Activated B cell treated with CpG ODN at 0.5 μM for 24 hours (primary cell): ENCODE measurements at regions not wholly inside any gene's neighbourhood (a gene's known extent, or its start where the extent isn't known, plus 50 kb on each side); places are given as distances from the start of the nearest gene placed in this dataset.

Experiments used
- ATAC-seq: fragments of 200-7000 bp; cut with Tn5 transposase; one replicate; pipeline ENCODE4 v1.10.0; 2021; ENCODE audit warnings: low read depth, mild to moderate bottlenecking, moderate library complexity
- CTCF ChIA-PET: fragments of 350-600 bp; sonication (Branson Sonifier 250); formaldehyde crosslinking; loops from one replicate; lab custom pipeline; 2021; ENCODE audit warnings: antibody characterized with exemption; lab: Charles Lee
- POLR2A ChIA-PET: fragments of 350-600 bp; sonication (Branson Sonifier 250); formaldehyde crosslinking; loops from one replicate; lab custom pipeline; 2021; ENCODE audit warnings: antibody characterized with exemption; lab: Charles Lee
- DNase-seq: peaks from one replicate; pipeline ENCODE4 v3.0.0; 2022
- H3K27ac Mint-ChIP-seq: one replicate; pipeline ENCODE4 v1.8.0; 2020; ENCODE audit warnings: mixed read lengths
- H3K27me3 Mint-ChIP-seq: one replicate; pipeline ENCODE4 v1.8.0; 2021; ENCODE audit warnings: mixed read lengths
- H3K36me3 Mint-ChIP-seq: one replicate; pipeline ENCODE4 v1.8.0; 2021; ENCODE audit warnings: low read depth, mixed read lengths
- H3K4me1 Mint-ChIP-seq: one replicate; pipeline ENCODE4 v1.8.0; 2021; ENCODE audit warnings: mixed read lengths
- H3K4me3 Mint-ChIP-seq: one replicate; pipeline ENCODE4 v1.8.0; 2020; ENCODE audit warnings: mild to moderate bottlenecking, mixed read lengths
- H3K9me3 Mint-ChIP-seq: one replicate; pipeline ENCODE4 v1.8.0; 2020; ENCODE audit warnings: mixed read lengths
- CTCF ChIP-seq: fragments of 200-600 bp; IDR thresholded peaks from one replicate; pipeline ENCODE4 v1.8.0; 2022; ENCODE audit warnings: antibody characterized with exemption, mild to moderate bottlenecking
- intact Hi-C: fragments of 100-400 bp; cut with micrococcal nuclease; formaldehyde crosslinking; loops from one replicate; pipeline ENCODE4 v1.15.1; 2024

- Mint-ChIP-seq H3K9me3 (no peaks in the 10 kb centered on the region), H3K36me3 (no peaks in the 10 kb centered on the region), H3K4me3 (no peak overlapping the region), H3K27ac (no peak overlapping the region), H3K4me1 (no peaks in the 10 kb centered on the region), H3K27me3 (peaks cover 2% of the 10 kb centered on the region)
- no peak for DNase-seq
- ChIA-PET POLR2A (no interaction called here), CTCF (no interaction called here)
- intact Hi-C loops: no loop called here
- no peak for ATAC-seq
- no peak for TF ChIP-seq CTCF
These were observed 169.4 kb upstream of the TMEM161B start for GRCh38 chr5:88438006-88438405.

GRCh38 chr5:88436290-88436689 lies 167.6 kb upstream of the TMEM161B start:
- no peaks in the 10 kb centered on the region for H3K36me3 Mint-ChIP-seq
- H3K27me3 Mint-ChIP-seq: peaks cover 3% of the 10 kb centered on the region
- H3K9me3 Mint-ChIP-seq: no peaks in the 10 kb centered on the region
- ATAC-seq (no peak), DNase-seq (no peak)
- no peak for TF ChIP-seq CTCF
- H3K27ac Mint-ChIP-seq: no peak overlapping the region
- no peaks in the 10 kb centered on the region for H3K4me1 Mint-ChIP-seq
- intact Hi-C loops: no loop called here
- CTCF ChIA-PET: no interaction called here
- POLR2A ChIA-PET: no interaction called here
- no peak overlapping the region for H3K4me3 Mint-ChIP-seq

- DNase-seq: no peak
- no peaks in the 10 kb centered on the region for H3K36me3 Mint-ChIP-seq
- intact Hi-C loops: no loop called here
- H3K9me3 Mint-ChIP-seq: peaks cover 5% of the 10 kb centered on the region
- ATAC-seq: no peak
- no peaks in the 10 kb centered on the region for H3K4me1 Mint-ChIP-seq
- CTCF ChIA-PET: no interaction called here
- POLR2A ChIA-PET: no interaction called here
- H3K27ac Mint-ChIP-seq: no peak overlapping the region
- TF ChIP-seq CTCF: no peak
- H3K27me3 Mint-ChIP-seq: peaks cover 1% of the 10 kb centered on the region
- H3K4me3 Mint-ChIP-seq: no peak overlapping the region
These were observed 160.0 kb upstream of the TMEM161B start for GRCh38 chr5:88428633-88429032.

GRCh38 chr5:88426441-88426840 lies 157.8 kb upstream of the TMEM161B start:
- ATAC-seq (no peak), DNase-seq (no peak)
- no peak overlapping the region for H3K4me3 Mint-ChIP-seq
- H3K27ac Mint-ChIP-seq: no peak overlapping the region
- H3K36me3 Mint-ChIP-seq: no peaks in the 10 kb centered on the region
- ChIA-PET CTCF (no interaction called here), POLR2A (no interaction called here)
- no peak for TF ChIP-seq CTCF
- no peaks in the 10 kb centered on the region for H3K27me3 Mint-ChIP-seq
- intact Hi-C loops: no loop called here
- peaks cover 5% of the 10 kb centered on the region for H3K9me3 Mint-ChIP-seq
- no peaks in the 10 kb centered on the region for H3K4me1 Mint-ChIP-seq

GRCh38 chr5:88425124-88425523 lies 156.5 kb upstream of the TMEM161B start:
- H3K4me1 Mint-ChIP-seq: no peaks in the 10 kb centered on the region
- POLR2A ChIA-PET: no interaction called here
- intact Hi-C loops: no loop called here
- no peak for TF ChIP-seq CTCF
- H3K27ac Mint-ChIP-seq: no peak overlapping the region
- no peaks in the 10 kb centered on the region for H3K27me3 Mint-ChIP-seq
- H3K36me3 Mint-ChIP-seq: no peaks in the 10 kb centered on the region
- no peak overlapping the region for H3K4me3 Mint-ChIP-seq
- DNase-seq (no peak), ATAC-seq (no peak)
- H3K9me3 Mint-ChIP-seq: peaks cover 4% of the 10 kb centered on the region
- CTCF ChIA-PET: no interaction called here
